AG09319 (cell line): ENCODE measurements at regions not wholly inside any gene's neighbourhood (a gene's known extent, or its start where the extent isn't known, plus 50 kb on each side); places are given as distances from the start of the nearest gene placed in this dataset.

ENCODE experiments used
- DNase-seq: peaks from one replicate; pipeline ENCODE4 v3.0.0-alpha.2; 2010; ENCODE audit warnings: low read depth; ENCODE audit errors: extremely low read depth
- CTCF ChIP-seq: IDR thresholded peaks from 2 replicates; pipeline ENCODE4 v1.5.1; 2011; ENCODE audit warnings: low read depth, mild to moderate bottlenecking, inconsistent platforms, low read length, moderate library complexity

- no peak for TF ChIP-seq CTCF
- no peak for DNase-seq
Observed at GRCh38 chr9:1748407-1748806, 266.7 kb upstream of the SMARCA2 start.

GRCh38 chr9:1757186-1757585 is 258.0 kb upstream of the SMARCA2 start:
- no peak for DNase-seq
- TF ChIP-seq CTCF, result no peak

- DNase-seq, result no peak
- no peak for TF ChIP-seq CTCF
Observed at GRCh38 chr9:1759009-1759408, 256.1 kb upstream of the SMARCA2 start.

GRCh38 chr9:1759771-1760300 is 255.3 kb upstream of the SMARCA2 start:
- TF ChIP-seq CTCF, result no peak
- no peak for DNase-seq

- no peak for TF ChIP-seq CTCF
- no peak for DNase-seq
Observed at GRCh38 chr9:1761807-1762206, 253.3 kb upstream of the SMARCA2 start.

GRCh38 chr9:1766042-1766441 is 249.1 kb upstream of the SMARCA2 start:
- DNase-seq, result no peak
- no peak for TF ChIP-seq CTCF

- DNase-seq, result no peak
Observed at GRCh38 chr9:1768561-1768960, 246.6 kb upstream of the SMARCA2 start.

More at GRCh38 chr9:1768561-1768960, 246.6 kb upstream of the SMARCA2 start:
- no peak for TF ChIP-seq CTCF
